H9 (cell line): ENCODE measurements at regions not wholly inside any gene's neighbourhood (a gene's known extent, or its start where the extent isn't known, plus 50 kb on each side); places are given as distances from the start of the nearest gene placed in this dataset.
A peak's percentile ranks its signal among the peaks of the same experiment; 100 is the strongest.

ENCODE experiments used
- DNase-seq: peaks from one replicate; pipeline ENCODE4 v3.0.0-alpha.2; 2017
- H2AFZ ChIP-seq: one replicate; pipeline ENCODE4 v1.6.1; 2013; ENCODE audit warnings: mild to moderate bottlenecking, low read length, control low read depth, moderate library complexity
- H2AK5ac ChIP-seq: 2 replicates; pipeline ENCODE4 v1.6.1; 2013; ENCODE audit warnings: low read length, control low read depth, mixed read lengths; ENCODE audit not compliant: insufficient read length
- H2BK120ac ChIP-seq: one replicate; pipeline ENCODE4 v1.6.1; 2013; ENCODE audit warnings: low read depth, mild to moderate bottlenecking, low read length, control low read depth, inconsistent platforms; ENCODE audit not compliant: poor library complexity, severe bottlenecking
- H2BK12ac ChIP-seq: 2 replicates; pipeline ENCODE4 v1.6.1; 2013; ENCODE audit warnings: low read length, control low read depth, mixed read lengths, low read depth; ENCODE audit not compliant: insufficient read length
- H2BK15ac ChIP-seq: 2 replicates; pipeline ENCODE4 v1.6.1; 2013; ENCODE audit warnings: low read depth, low read length, control low read depth
- H2BK20ac ChIP-seq: one replicate; pipeline ENCODE4 v1.6.1; 2013; ENCODE audit warnings: low read depth, mild to moderate bottlenecking, low read length, control low read depth, inconsistent platforms; ENCODE audit not compliant: poor library complexity, severe bottlenecking
- H2BK5ac ChIP-seq: 2 replicates; pipeline ENCODE4 v1.6.1; 2013; ENCODE audit warnings: low read length, control low read depth, mixed read lengths; ENCODE audit not compliant: insufficient read length
- H3K14ac ChIP-seq: 2 replicates; pipeline ENCODE4 v1.6.1; 2013; ENCODE audit warnings: low read length, control low read depth; ENCODE audit not compliant: insufficient read depth
- H3K18ac ChIP-seq: 2 replicates; pipeline ENCODE4 v1.6.1; 2013; ENCODE audit warnings: low read depth, mild to moderate bottlenecking, mixed read lengths, low read length, control low read depth; ENCODE audit not compliant: insufficient read length
- H3K23ac ChIP-seq: 2 replicates; pipeline ENCODE4 v1.6.1; 2013; ENCODE audit warnings: low read length, control low read depth, mixed read lengths, low read depth; ENCODE audit not compliant: insufficient read length
- H3K23me2 ChIP-seq: 2 replicates; pipeline ENCODE4 v1.6.1; 2013; ENCODE audit warnings: low read depth, mild to moderate bottlenecking, mixed read lengths, low read length, control low read depth; ENCODE audit not compliant: insufficient read length, poor library complexity, severe bottlenecking
- H3K27ac ChIP-seq: 2 replicates; pipeline ENCODE4 v1.5.1; 2013; ENCODE audit warnings: low read length, control low read depth, mixed read lengths, low read depth; ENCODE audit not compliant: insufficient read length
- H3K27me3 ChIP-seq: 2 replicates; pipeline ENCODE4 v1.6.1; 2013; ENCODE audit warnings: low read length, control low read depth, inconsistent platforms; ENCODE audit not compliant: insufficient read depth
- H3K4ac ChIP-seq: 2 replicates; pipeline ENCODE4 v1.6.1; 2013; ENCODE audit warnings: low read depth, mild to moderate bottlenecking, control low read depth, inconsistent platforms, low read length, moderate library complexity
- H3K4me1 ChIP-seq: 2 replicates; pipeline ENCODE4 v1.6.1; 2013; ENCODE audit warnings: low read length, control low read depth, inconsistent platforms; ENCODE audit not compliant: insufficient read depth
- H3K4me2 ChIP-seq: 2 replicates; pipeline ENCODE4 v1.6.1; 2013; ENCODE audit warnings: low read length, control low read depth, mixed read lengths; ENCODE audit not compliant: insufficient read length, insufficient read depth
- H3K56ac ChIP-seq: 2 replicates; pipeline ENCODE4 v1.6.1; 2013; ENCODE audit warnings: low read depth, mild to moderate bottlenecking, mixed read lengths, low read length, control low read depth; ENCODE audit not compliant: insufficient read length
- H3K79me1 ChIP-seq: 2 replicates; pipeline ENCODE4 v1.6.1; 2013; ENCODE audit warnings: low read depth, mild to moderate bottlenecking, moderate library complexity, low read length, control low read depth, inconsistent platforms; ENCODE audit not compliant: insufficient read depth, poor library complexity, severe bottlenecking
- H3K79me2 ChIP-seq: 2 replicates; pipeline ENCODE4 v1.6.1; 2013; ENCODE audit warnings: low read length, control low read depth, inconsistent platforms; ENCODE audit not compliant: insufficient read depth
- H3K9ac ChIP-seq: 2 replicates; pipeline ENCODE4 v1.6.1; 2013; ENCODE audit warnings: low read length, control low read depth, mixed read lengths; ENCODE audit not compliant: insufficient read length; ENCODE audit errors: extremely low read depth
- H3K9me3 ChIP-seq: one replicate; pipeline ENCODE4 v1.6.1; 2013; ENCODE audit warnings: low read depth, low read length, inconsistent platforms; ENCODE audit not compliant: control insufficient read depth
- H3T11ph ChIP-seq: one replicate; pipeline ENCODE4 v1.6.1; 2013; ENCODE audit warnings: mild to moderate bottlenecking, low read length, control low read depth, inconsistent platforms
- H4K20me1 ChIP-seq: one replicate; pipeline ENCODE4 v1.6.1; 2013; ENCODE audit not compliant: control insufficient read depth, insufficient read length, insufficient read depth
- H4K5ac ChIP-seq: 2 replicates; pipeline ENCODE4 v1.6.1; 2013; ENCODE audit warnings: low read depth, mild to moderate bottlenecking, mixed read lengths, low read length, control low read depth; ENCODE audit not compliant: insufficient read length
- H4K8ac ChIP-seq: replicated peaks from 2 replicates; pipeline ENCODE4 v1.6.1; 2013; ENCODE audit warnings: low read length, control low read depth, mixed read lengths, low read depth; ENCODE audit not compliant: insufficient read length
- H4K91ac ChIP-seq: 2 replicates; pipeline ENCODE4 v1.6.1; 2013; ENCODE audit warnings: low read depth, mild to moderate bottlenecking, moderate library complexity, mixed read lengths, low read length, control low read depth; ENCODE audit not compliant: insufficient read length
- H3K27ac Mint-ChIP-seq, 3 experiments: 2 replicates in 2 of 3; 3 replicates in 1 of 3; pipeline ENCODE4 v1.8.0; 2020 to 2021; ENCODE audit warnings: mixed read lengths in 3 of 3, mild to moderate bottlenecking in 1 of 3, moderate library complexity in 1 of 3
- H3K27me3 Mint-ChIP-seq: 2 replicates; pipeline ENCODE4 v1.8.0; 2021; ENCODE audit warnings: low read depth, mild to moderate bottlenecking, moderate library complexity, mixed read lengths
- H3K36me3 Mint-ChIP-seq, 3 experiments: 2 replicates in 2 of 3; 3 replicates in 1 of 3; pipeline ENCODE4 v1.8.0; 2020 to 2021; ENCODE audit warnings: low read depth in 3 of 3, mixed read lengths in 3 of 3; ENCODE audit not compliant: insufficient read depth in 1 of 3
- H3K4me1 Mint-ChIP-seq, 2 experiments: 2 replicates each; pipeline ENCODE4 v1.8.0; 2020; ENCODE audit warnings: mixed read lengths in 2 of 2
- H3K4me3 Mint-ChIP-seq, 2 experiments: 2 replicates in 1 of 2; 3 replicates in 1 of 2; pipeline ENCODE4 v1.8.0; 2020 to 2021; ENCODE audit warnings: mild to moderate bottlenecking in 2 of 2, mixed read lengths in 2 of 2, moderate library complexity in 1 of 2
- H3K9me3 Mint-ChIP-seq, 2 experiments: 2 replicates in 1 of 2; 3 replicates in 1 of 2; pipeline ENCODE4 v1.8.0; 2020; ENCODE audit warnings: mild to moderate bottlenecking in 2 of 2, mixed read lengths in 2 of 2, moderate library complexity in 1 of 2
- CTCF ChIP-seq: fragments of 200-600 bp; sonication (generic); conservative IDR thresholded peaks from 3 replicates; pipeline ENCODE4 v1.8.0; 2021; ENCODE audit warnings: antibody characterized with exemption, mild to moderate bottlenecking
- WGBS: extraction: QIAGEN DNeasy Blood & Tissue Kit; methylation state at CpG from one replicate; pipeline ENCODE4 v1.1.7; 2013; ENCODE audit warnings: missing lambda C conversion rate, low lambda C conversion rate, mixed read lengths; ENCODE audit not compliant: insufficient read length; ENCODE audit errors: extremely low coverage; 5-methylcytosine and 5-hydroxymethylcytosine counted together

- Histone ChIP-seq H3K56ac (no peak overlapping the region), H3K14ac (no peak overlapping the region), H3K27me3 (no peaks in the 10 kb centered on the region), H3K23ac (no peak overlapping the region), H3K27ac (no peak overlapping the region), H3K23me2 (no peaks in the 10 kb centered on the region), H3K4ac (no peak overlapping the region), H2AK5ac (no peak overlapping the region), H2BK5ac (no peak overlapping the region), H3K9me3 (no peaks in the 10 kb centered on the region), H3K18ac (no peak overlapping the region), H4K5ac (no peak overlapping the region), H3K9ac (no peak overlapping the region), H2BK120ac (no peak overlapping the region), H2BK12ac (no peak overlapping the region), H2BK20ac (no peak overlapping the region), H3K4me1 (no peaks in the 10 kb centered on the region), H3K79me2 (no peaks in the 10 kb centered on the region), H4K8ac (no peak overlapping the region), H4K20me1 (no peaks in the 10 kb centered on the region), H3K4me2 (no peak overlapping the region), H2BK15ac (no peak overlapping the region), H3K79me1 (no peaks in the 10 kb centered on the region), H2AFZ (no peak overlapping the region), H4K91ac (no peak overlapping the region), H3T11ph (no peak overlapping the region)
- Mint-ChIP-seq H3K27me3 (no peaks in the 10 kb centered on the region; the same call in 1 of the 2 replicates), H3K36me3 (no peaks in the 10 kb centered on the region), H3K4me3 (no peak overlapping the region), H3K27ac (peak overlapping the region in 1 of 3 experiments; percentile 96; a peak in 1 of 7 replicates), H3K9me3 (no peaks in the 10 kb centered on the region), H3K4me1 (peaks cover 6 to 11% of the 10 kb centered on the region in 2 experiments)
- no peak for TF ChIP-seq CTCF
- WGBS, result no CpG with 5 or more reads among the region's 8 CpGs
- no peak for DNase-seq
These were observed 132.2 kb upstream of the AGA start for GRCh38 chr4:177574446-177574845.
